NCI-H1436 (cell line): ENCODE measurements at regions not wholly inside any gene's neighbourhood (a gene's known extent, or its start where the extent isn't known, plus 50 kb on each side); places are given as distances from the start of the nearest gene placed in this dataset.
"Not testable (repeated sequence)": the region's sequence is repeated elsewhere in the genome, so short reads cannot be mapped to it uniquely, and the experiment has no call there.

ENCODE experiments used
- DNase-seq: peaks from one replicate; lab custom pipeline; 2025; lab: John Stamatoyannopoulos, UW

DNA sequence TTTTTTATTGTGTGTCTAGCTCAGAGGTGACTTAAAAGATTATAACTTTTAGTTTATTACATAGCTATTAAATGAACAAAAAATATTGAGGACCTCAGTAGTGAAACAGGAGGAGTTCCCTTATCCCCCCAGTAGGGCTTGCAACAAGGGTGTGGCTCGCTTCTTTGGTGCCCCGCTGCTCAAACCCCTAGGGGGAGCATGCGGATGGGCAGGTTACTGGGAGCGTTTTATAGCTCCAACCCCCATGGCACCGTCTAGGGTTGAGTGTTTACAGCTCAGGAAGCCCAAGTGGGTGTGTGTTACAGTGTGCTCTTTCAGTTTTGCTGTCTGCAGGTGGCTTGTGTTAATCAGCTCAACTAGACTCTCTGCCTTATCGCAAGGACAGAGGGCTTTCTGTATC, 1513.7 kb downstream of the GRIK2 start:
- no peak for DNase-seq

DNA sequence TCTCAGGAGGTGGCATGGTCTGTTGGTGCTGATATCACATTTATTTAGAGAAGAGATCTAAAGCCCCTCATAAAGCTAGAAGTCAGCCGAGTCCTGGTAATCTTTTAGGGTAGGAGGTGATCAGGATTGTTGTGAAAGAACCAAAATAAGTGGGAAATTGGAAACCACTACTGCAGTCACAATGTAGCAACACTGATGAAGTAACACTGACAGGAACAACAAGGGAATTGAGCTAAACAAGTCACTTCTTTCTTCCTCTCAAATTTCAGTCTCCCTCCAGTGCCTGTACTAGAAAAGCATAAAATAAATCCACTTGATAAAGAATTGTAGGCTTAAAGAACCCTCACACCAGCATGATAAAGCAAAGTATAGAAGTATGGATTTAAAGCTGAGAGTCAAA, 1509.0 kb downstream of the GRIK2 start:
- no peak for DNase-seq

DNA sequence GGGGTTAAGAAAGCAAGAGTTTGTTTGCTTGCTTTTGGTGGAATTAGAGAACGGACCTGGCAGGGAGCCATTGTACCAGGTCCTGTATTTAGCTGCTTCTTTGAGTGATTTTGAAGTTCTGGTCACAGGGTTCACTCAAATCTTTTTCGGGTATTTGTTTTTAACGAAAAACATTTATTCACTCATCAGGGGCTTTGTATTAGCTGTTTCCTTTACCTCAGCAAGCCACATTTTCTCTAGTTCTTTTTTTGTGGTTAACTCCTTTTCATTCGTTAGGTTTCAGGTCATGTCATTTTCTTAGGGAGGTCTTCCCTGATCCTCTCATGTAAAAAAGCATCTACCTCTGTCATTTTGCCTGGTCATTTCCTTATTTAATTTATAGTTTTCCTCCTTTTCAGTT, 1502.2 kb downstream of the GRIK2 start:
- DNase-seq = no peak

DNA sequence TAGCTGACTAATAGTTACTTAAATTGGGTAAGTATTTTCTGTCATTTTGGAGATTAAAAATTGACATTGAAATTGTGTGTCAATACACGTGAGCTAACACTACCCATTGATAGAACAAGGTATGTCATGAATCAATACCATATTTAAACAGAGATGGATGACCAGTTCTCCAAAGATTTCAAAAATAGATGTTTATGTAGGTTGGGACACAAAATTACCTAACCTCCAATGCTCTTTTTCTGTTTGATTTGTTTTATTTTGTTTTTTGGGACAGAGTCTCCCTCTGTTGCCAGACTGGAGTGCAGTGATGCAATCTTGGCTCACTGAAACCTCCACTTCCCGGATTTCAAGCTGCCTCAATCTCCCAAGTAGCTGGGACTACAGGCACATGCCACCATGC, 1491.7 kb downstream of the GRIK2 start:
- DNase-seq = no peak

DNA sequence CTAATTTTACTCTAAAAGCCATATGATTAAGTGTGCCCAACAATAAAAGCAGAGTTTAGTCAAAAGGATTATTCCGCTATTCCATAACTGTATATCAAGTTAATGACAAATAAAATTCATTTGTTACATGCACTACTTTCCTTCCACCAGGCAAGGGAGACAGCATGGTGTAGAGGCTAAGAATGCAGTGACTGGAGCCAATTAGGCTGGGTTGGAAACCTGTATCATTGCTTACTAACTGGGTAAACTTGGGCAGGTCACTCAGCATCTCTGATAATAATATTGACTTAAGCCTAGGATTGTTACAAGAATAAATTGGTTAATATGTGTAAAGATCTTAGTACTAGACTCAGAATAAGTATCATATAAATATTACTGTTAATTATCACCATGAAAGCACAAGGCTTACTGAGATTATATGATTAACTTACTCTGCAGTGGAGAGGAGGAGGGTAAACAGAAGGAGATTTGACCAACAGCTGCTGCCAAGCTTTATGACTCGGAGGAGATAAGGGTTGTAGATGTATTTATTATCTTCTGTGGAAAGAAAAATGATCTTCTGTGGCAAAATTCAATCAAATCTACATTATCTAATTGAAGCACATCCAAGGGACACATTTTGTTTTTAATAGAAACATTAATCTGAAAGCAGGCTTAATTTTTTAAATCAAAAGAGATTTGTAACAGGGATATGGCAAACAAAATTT, 1459.9 kb downstream of the GRIK2 start:
- DNase-seq = no peak

DNA sequence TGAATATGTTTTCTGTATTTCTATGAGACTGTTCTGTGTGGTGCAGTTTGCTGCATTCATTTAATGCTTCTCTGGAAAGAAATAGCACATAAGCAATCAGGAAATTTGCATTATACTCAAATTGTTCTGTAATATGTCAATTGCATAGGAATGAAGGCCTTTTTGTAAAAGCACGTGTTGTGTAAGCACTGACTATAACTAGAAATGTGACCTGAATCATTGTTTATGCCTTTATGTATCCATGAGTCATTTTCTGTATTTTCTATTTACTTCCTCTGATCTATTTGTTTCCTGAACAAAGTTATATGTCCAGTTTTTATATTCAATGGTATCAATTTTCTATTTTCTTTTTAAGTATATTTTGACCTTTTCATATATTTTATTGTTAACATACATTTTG, 1455.3 kb downstream of the GRIK2 start:
- no peak for DNase-seq

DNA sequence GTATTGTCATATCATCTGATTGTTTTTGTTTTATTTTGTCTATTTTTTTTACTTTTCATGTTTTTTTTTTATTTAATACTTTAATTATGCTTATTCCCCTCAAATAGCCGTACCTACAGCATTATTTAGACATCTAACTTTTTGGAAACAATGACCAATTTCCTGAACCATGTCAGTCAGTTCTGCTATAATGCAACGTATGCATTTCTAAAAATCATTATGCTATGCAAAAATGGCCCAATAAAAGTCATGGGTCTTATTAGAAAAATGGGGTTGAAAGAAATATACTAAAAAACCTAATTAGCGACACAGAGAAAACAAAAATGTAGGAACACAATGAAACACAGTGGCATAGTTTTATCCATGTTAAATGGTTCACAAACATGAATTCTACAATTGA, 1454.7 kb downstream of the GRIK2 start:
- DNase-seq = no peak

DNA sequence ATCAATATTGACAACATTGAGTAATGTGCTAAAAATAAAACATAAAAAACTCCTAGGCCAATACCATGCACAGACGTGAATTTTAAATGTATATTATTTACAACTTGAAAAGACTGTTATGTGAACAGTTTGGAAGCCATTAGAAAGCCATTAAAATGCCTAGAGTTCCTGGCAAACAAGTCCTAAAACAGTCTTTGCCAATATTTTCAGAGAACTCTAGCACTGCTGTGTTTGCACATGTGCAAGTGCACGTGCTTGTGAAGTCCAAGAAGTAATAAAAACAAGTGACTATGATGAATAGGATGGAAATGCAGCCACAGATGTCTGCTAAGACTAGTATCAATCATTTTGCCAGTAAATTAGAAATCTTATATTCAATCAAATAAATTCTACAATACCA, 1447.6 kb downstream of the GRIK2 start:
- DNase-seq = no peak

DNA sequence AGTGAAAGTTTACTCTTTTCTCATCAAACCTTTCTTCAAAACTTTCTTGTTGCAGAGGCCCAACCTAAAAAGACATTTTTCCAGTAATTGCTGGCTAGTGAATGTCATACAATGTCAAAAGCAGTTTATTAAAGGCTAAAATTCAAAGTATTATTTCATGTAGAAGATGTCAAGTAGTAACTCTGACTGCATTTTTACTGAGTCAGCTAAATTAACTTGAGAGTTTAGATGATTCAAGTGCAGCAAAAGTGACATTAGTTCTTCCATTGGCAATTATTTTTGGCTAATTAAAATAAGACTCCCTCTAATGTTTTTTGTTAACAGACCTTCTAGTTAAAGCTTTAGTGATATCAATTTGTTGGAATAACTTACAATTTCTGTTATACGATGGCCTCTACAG, 1438.5 kb downstream of the GRIK2 start:
- DNase-seq = no peak

DNA sequence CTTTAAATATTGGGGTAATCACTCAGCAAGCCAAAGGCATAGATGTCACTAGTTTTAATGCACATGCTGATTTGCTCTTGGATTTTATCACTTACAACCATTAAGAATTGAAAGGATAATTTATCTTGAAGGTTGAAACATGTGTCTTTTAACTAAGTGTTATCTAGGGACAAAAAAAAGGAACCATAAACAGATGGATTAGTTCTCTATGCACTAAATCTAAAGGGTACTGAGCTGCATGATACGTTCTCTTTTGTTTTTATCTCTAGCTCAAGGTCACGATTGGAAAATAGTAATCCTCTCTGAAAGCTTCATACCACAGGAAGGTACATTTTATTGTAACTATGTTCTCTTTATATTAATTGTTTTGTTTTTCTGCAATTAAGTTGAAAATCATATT, 1426.6 kb downstream of the GRIK2 start:
- DNase-seq = no peak

DNA sequence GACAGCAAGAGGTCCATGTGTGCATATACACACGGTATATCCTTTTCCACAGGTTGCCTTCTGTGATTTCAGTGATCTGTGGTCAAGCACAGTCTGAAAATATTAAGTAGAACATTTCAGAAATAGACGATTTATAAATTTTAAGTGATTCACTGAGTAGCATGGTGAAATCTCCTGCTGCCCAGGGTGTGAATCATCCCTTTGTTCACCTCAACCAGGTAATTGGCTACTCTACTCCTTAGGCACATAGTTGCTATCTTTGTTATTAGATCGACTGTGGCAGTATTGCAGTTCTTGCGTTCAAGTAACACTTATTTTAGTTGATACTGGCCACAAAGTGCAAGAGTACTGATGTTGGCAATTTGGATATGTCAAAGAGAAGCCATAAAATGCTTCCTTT, 1421.7 kb downstream of the GRIK2 start:
- no peak for DNase-seq

DNA sequence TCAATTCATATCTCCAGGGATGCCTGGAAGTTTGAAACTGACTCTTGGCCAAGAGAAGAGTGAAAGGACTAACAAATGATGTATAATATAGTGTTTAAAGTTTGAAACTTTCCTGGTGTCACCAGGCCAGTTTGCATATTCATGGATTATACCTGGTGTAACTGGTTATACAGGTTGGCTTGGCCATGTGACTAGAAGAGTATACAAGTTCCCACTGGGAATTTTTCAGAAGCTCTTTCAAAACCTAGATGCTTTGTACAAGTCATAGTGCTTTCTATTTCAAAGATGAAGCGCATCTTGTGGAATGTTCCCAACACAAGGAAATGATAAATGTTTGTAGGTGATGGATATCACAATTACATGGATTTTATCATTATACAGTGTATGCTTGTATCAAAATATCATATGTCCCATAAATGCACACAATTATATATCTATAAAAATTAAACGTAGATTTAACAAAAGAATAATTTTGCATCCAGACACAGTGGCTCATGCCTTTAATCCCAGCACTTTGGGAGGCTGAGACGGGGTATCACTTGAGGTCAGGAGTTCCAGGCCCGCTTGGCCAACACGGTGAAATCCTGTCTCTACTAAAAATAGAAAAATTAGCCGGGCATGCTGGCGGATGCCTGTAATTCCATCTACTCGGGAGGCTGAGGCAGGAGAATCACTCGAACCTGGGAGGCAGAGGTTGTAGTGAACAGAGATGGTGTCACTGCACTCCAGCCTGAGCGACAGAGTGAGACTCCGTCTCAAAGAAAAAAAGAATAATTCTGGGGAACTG, 1420.2 kb downstream of the GRIK2 start:
- no peak for DNase-seq

DNA sequence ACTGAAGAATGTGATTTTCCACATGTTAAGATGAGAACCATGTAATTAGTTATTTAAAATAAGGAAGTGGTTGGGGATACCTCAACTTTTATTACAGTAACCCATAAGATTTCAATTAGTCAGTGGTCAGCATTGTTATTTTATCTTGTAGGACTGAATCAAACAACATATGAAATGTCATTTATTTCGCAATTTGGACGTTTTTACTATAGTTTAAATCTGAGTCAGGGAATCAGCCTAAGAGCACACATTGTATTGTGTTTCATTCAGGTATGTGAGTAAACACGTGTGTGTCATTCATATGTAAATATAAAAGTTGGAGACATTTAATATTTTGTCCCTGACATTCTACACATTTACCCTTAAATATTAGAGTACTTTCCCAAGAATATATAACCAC, 1418.7 kb downstream of the GRIK2 start:
- no peak for DNase-seq

DNA sequence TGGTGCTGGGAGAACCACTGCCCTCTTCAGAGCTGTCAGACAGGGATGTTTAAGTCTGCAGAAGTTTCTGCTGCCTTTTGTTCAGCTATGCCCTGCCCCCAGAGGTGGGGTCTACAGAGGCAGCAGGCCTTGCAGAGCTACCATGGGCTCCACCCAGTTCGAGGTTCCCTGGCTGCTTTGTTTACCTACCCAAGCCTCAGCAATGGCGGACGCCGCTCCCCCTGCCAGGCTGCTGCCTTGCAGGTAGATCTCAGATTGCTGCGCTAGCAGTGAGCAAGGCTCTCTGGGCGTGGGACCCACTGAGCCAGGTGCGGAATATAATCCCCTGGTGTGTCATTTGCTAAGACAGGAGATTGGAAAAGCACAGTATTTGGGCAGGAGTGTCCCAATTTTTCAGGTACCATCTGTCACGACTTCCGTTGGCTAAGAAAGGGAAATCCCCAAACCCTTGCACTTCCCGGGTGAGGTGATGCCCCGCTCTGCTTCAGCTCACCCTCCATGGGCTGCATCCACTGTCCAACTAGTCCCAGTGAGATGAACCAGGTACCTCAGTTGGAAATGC, 1415.5 kb downstream of the GRIK2 start:
- DNase-seq = not testable (repeated sequence)

DNA sequence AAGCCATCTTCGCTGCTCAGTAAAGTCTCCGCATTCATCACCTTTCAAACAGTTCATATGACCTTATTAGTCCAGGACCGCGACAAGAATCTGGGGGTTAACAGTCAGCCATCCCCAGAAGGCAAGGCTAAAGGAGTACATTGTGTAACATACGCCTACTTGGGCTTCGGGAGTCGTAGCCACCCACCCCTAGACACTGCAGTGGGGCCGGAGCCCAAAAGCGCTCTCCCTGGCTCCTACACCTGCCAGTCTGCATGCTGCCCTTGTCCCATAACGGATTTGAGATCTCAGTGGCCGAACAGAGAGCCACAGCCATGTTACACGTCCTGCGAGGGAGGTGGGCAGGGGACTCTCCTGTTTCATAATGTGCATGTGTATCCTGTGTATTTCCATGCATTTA, 1405.5 kb downstream of the GRIK2 start:
- DNase-seq = no peak

DNA sequence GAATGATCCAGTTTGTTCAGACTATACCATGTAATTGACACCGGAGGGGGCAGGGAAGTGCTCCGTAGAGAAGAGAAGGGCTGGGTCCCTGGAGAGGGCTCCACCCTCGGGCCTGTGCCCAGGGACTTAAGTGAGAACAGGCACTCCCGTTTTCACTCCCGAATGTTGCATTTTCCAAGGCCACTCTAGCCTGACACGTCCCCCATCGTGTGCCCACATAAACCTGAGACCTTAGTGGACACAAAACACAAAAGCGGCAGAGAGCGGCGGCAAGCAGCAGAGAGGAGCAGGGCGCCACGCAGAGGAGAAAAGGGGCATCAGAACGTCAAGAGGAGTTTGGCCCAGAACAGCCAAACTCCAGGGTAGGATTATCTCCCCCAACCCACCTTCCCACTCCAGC, 1405.1 kb downstream of the GRIK2 start:
- DNase-seq = no peak

DNA sequence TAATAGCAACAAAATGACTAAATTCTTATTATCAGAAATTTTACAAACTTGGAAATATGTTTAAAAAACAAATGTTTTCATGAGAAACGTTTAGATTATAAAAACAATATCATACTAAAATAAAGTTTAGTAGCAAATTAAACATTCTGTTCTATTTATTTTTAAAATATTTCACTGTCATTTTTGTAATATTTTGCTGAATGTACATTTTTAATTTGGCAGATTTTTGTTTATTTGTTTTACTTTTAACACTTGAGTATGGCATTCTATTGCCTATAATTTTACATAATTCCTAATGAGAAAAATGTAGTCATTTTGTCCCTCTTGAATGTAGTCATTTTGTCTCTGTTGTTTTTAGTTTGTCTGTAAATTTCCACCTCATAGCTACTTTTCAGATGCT, 1400.2 kb downstream of the GRIK2 start:
- no peak for DNase-seq

DNA sequence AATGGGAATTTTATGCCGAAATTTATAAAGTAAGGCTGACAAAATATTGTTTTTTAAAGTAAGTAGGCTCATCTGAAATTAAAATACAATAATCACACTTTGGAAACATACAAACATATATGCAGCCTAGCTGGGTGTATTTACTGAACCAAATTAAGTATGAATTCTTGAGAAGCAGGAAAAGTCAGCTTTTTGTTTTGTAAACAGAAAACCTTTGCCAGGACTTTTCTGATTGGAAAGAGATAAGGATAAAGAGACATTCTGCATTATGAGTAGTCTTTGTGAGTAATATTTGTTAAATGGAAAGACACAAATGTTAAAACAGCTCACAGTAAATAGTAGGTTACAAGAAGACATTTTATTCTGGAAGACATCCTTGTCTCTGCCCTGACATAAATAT, 1380.8 kb downstream of the GRIK2 start:
- no peak for DNase-seq

DNA sequence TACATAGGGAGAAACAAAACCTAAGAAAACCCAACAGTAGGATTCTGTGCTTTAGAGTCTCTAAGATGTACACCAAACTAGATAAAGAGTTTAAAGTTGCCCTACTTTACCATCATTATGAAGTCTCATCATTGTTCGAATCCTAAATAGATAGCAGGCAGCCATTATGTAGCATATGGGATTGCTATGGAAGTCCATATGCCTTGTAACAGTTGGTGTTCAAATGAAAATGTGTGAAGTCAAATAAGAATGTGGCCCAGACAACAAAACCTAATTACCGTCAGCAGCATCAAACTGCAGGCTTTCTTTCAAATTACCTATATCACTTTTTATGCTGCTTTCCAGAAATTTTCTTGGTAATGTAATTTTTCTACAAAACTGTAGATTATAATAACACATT, 1380.1 kb downstream of the GRIK2 start:
- DNase-seq = no peak

DNA sequence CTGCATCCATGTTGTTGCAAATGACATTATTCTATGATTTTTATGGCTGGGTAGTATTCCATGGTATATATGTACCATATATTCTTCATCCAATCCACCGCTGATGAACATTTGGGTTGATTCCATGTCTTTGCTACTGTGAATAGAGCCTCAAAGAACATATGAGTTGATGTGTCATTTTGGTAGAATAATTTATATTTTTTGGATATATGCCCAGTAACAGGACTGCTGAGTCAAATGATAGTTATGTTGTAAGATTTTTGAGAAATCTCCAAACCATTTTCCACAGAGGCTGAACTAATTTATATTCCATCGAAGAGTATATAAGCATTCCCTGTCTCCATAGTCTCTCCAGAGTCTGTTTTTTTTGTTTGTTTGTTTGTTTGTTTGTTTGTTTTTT, 1373.5 kb downstream of the GRIK2 start:
- no peak for DNase-seq

DNA sequence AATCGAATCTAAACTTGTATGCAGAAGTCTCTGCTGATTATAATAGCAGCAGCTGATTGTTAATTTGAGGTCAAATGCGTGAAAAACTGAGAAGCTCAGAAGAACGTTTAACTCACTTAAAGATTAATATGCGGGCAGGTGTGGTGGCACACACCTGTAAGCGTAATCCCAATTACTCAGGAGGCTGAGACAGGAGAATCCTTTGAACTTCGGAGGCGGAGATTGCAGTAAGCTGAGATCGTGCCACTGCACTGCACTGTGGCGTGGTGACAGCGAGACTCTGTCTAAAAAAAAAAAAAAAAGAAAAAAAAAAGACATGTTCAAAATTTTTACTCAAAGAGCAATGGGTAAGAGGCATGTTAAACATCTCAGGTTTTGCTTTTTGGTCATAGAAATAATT, 1370.8 kb downstream of the GRIK2 start:
- no peak for DNase-seq

DNA sequence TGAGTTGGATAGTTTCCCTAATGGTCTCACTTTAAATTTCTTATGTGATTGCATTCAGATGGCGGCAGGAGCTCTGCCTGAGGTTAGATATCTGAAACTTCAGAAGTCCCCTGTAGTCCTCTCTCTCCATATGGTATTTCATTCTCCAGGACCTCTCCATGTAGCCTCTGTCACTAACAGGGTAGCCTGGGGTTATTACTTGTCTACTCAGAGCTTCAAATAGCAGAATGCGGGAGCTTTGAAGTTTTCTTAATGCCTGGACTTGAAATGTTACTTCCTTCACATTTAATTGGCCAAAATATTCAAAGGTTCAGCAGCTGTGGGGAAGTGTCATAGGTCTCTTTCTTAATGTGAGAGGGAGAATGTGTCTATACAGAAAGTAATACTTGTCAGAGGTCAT, 1370.4 kb downstream of the GRIK2 start:
- no peak for DNase-seq

DNA sequence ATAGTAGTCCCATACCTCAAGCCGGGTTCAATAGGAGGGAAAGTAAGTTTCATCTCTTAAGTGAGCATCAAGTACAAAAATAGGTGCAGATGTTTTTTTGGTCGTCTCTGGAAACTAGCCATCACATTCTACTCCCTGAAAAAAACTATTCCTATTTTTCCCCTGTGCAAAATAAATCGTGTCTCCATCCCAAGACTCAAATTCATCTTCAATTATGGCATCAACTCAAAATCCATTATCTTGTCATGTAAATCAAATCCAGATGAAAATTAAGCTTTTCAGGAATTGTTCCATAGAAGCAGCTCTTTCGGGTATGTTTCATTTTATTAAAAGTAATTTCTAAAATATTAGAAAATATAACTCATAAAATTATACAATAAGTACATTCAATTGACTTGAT, 1368.4 kb downstream of the GRIK2 start:
- DNase-seq = no peak

DNA sequence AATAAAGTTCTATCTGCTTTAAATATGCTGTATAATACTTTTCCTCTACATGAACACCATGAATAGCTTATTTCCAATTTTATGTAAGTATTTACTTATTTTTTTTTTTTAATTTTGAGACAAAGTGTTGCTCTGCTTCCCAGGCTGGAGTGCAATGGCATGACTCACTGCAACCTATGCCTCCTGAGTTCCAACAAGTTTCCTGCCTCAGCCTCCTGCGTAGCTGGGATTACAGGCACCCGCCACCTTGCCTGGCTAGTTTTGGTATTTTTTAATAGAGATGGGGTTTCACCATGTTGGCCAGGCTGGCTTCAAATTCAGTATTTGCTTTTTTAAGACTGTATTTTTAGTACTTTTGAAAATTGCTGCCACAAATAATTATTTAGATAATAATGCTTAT, 1365.9 kb downstream of the GRIK2 start:
- no peak for DNase-seq
